ENCODE measurements at regions not wholly inside any gene's neighbourhood (a gene's known extent, or its start where the extent isn't known, plus 50 kb on each side); places are given as distances from the start of the nearest gene placed in this dataset.

DNA sequence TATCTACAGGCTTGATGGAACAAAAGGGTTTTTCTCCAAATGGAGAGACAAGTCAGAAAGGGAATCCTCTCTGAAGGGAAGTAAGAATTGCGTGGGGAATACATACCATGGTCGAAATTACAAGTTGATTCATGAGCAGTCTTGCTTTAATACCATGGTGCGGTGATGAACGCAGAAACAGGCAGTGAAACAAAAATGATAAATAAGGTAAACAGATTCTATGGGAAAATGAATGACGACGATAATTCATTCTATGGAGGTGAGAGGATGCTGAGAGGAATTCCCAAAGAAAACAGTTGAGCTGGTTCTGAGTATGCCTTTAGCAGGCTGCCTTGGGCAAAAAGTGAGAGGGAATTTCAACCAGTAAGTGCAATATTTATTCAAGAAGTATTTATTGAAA, 209.4 kb upstream of the RUNX1 start:
- Histone ChIP-seq H3K4me1 (replicated peaks in 1 of 2) (peaks cover 0 to 21% of the 10 kb centered on the region in 2 donors), H3K9me3 (replicated peaks in 1 of 3) (no peaks in the 10 kb centered on the region), H3K27me3 (no peaks in the 10 kb centered on the region), H3K27ac (no peak overlapping the region), H3K4me3 (no peak overlapping the region), H3K36me3 (replicated peaks in 1 of 2) (no peaks in the 10 kb centered on the region)
- intact Hi-C loops (cut with DNase I), result no loop called here
- 92 to 96% (median 93%) methylated on average over 6 of the region's 6 CpGs for WGBS, 4 donors
- no peak for TF ChIP-seq POLR2A (IDR thresholded peaks at IDR 0.05)
- TF ChIP-seq, protein P1, sequence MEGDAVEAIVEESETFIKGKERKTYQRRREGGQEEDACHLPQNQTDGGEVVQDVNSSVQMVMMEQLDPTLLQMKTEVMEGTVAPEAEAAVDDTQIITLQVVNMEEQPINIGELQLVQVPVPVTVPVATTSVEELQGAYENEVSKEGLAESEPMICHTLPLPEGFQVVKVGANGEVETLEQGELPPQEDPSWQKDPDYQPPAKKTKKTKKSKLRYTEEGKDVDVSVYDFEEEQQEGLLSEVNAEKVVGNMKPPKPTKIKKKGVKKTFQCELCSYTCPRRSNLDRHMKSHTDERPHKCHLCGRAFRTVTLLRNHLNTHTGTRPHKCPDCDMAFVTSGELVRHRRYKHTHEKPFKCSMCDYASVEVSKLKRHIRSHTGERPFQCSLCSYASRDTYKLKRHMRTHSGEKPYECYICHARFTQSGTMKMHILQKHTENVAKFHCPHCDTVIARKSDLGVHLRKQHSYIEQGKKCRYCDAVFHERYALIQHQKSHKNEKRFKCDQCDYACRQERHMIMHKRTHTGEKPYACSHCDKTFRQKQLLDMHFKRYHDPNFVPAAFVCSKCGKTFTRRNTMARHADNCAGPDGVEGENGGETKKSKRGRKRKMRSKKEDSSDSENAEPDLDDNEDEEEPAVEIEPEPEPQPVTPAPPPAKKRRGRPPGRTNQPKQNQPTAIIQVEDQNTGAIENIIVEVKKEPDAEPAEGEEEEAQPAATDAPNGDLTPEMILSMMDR (IDR thresholded peaks at IDR 0.05), result no peak
- DNase-seq, result no peak

DNA sequence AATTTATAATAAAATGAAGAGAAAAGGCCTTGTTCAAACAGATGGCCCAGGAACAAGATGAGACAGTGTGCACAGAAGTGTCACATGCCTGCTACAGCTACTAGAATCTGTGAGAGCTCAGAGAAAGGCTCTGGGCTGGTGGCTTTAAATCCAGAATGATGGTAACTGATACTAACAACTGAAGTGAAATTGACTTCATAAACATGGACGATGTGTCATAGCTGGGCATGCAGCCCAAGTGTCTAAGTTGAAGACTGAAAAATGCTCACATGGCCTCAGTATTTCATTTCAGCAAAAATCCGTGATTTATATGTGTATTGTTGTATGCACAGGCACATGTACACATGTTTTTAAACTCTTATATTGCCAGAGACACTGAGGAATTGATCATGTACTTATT, 208.3 kb upstream of the RUNX1 start:
- H3K4me3 ChIP-seq, result no peak overlapping the region
- no peaks in the 10 kb centered on the region for H3K27me3 ChIP-seq
- no peaks in the 10 kb centered on the region for H3K9me3 ChIP-seq (replicated peaks in 1 of 3)
- H3K4me1 ChIP-seq (replicated peaks in 1 of 2), result peaks cover 0 to 21% of the 10 kb centered on the region in 2 donors
- WGBS, 4 donors, result 16 to 27% (median 21%) methylated on average over 2 of the region's 2 CpGs
- peak; percentile 52 to 87 (median 79) for DNase-seq
- H3K27ac ChIP-seq, result peak overlapping the region in 3 of 5 donors; percentile 76 to 84 (median 77)
- H3K36me3 ChIP-seq (replicated peaks in 1 of 2), result no peaks in the 10 kb centered on the region
- intact Hi-C loops (cut with DNase I), result no loop called here
- TF ChIP-seq POLR2A (IDR thresholded peaks at IDR 0.05), result peak in 1 of 2 donors; percentile 20
- TF ChIP-seq, protein P1 (IDR thresholded peaks at IDR 0.05), result no peak

GRCh38 chr21:35256468-35256988, 207.4 kb upstream of the RUNX1 start:
- H3K36me3 ChIP-seq (replicated peaks in 1 of 2), result no peaks in the 10 kb centered on the region
- peak overlapping the region in 1 of 4 donors; percentile 1 for H3K4me3 ChIP-seq
- H3K27me3 ChIP-seq, result no peaks in the 10 kb centered on the region
- intact Hi-C loops (cut with DNase I), result no loop called here
- peaks cover 0 to 21% of the 10 kb centered on the region in 2 donors for H3K4me1 ChIP-seq (replicated peaks in 1 of 2)
- H3K27ac ChIP-seq, result peak overlapping the region in 4 of 5 donors; percentile 50 to 84 (median 76)
- TF ChIP-seq, protein P1 (IDR thresholded peaks at IDR 0.05), result no peak
- TF ChIP-seq POLR2A (IDR thresholded peaks at IDR 0.05), result peak in 1 of 2 donors; percentile 65
- WGBS, 4 donors, result 18 to 31% (median 21%) methylated on average over 10 of the region's 10 CpGs
- DNase-seq, result peak; percentile 85 to 96 (median 95)
- H3K9me3 ChIP-seq (replicated peaks in 1 of 3), result no peaks in the 10 kb centered on the region

DNA sequence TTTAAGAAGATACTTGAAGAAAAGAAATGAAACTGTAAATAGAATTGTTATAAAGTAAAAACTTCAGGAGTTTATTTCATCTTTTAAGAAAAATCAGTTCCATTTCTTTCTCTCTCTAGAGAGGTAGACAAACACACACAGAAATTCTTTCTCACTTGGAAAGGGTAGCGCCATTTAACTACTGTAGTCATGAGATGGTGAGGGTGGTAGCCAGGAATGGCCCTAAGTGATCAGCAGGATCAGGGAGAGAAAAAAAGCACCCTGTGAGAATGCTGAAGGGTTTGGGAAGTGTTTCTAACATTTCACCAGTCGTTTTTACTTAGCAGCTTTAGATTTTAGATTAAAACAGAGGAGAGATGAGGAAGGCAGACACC, 205.7 kb upstream of the RUNX1 start:
- Histone ChIP-seq H3K4me3 (no peak overlapping the region), H3K27ac (no peak overlapping the region), H3K9me3 (replicated peaks in 1 of 3) (no peaks in the 10 kb centered on the region), H3K36me3 (replicated peaks in 1 of 2) (no peaks in the 10 kb centered on the region), H3K27me3 (no peaks in the 10 kb centered on the region), H3K4me1 (replicated peaks in 1 of 2) (peaks cover 0 to 21% of the 10 kb centered on the region in 2 donors)
- no peak for DNase-seq
- intact Hi-C loops (cut with DNase I), result no loop called here
- 78 to 84% (median 82%) methylated on average over 2 of the region's 2 CpGs for whole genome bisulfite sequencing, 4 donors
- TF ChIP-seq, protein P1 (IDR thresholded peaks at IDR 0.05), result no peak
- TF ChIP-seq POLR2A (IDR thresholded peaks at IDR 0.05), result no peak

All from adrenal gland (tissue), 9 donors.